Sigmoid colon (tissue), 6 donors: ENCODE measurements at regions not wholly inside any gene's neighbourhood (a gene's known extent, or its start where the extent isn't known, plus 50 kb on each side); places are given as distances from the start of the nearest gene placed in this dataset.

Experiments
- DNase-seq: peaks from one replicate; pipeline ENCODE4 v3.0.0-alpha.2; 2019
- H3K27ac ChIP-seq, 4 donors: fragments of 200-600 bp; sonication (generic); one replicate each; pipeline ENCODE4 v1.5.1; 2016 to 2019; ENCODE audit warnings: mild to moderate bottlenecking in 1 of 4
- H3K27me3 ChIP-seq, 3 donors: fragments of 200-600 bp; sonication (generic); one replicate each; pipeline ENCODE4 v1.5.1; 2019; ENCODE audit warnings: mild to moderate bottlenecking in 1 of 3
- H3K36me3 ChIP-seq, 4 donors: fragments of 200-600 bp; sonication (generic); one replicate each; pipeline ENCODE4 v1.5.1; 2016 to 2019
- H3K4me1 ChIP-seq, 4 donors: fragments of 200-600 bp; sonication (generic); one replicate each; pipeline ENCODE4 v1.5.1; 2017 to 2019
- H3K4me3 ChIP-seq, 4 donors: fragments of 200-600 bp; sonication (generic); one replicate each; pipeline ENCODE4 v1.5.1; 2017 to 2019; ENCODE audit warnings: mild to moderate bottlenecking in 2 of 4, moderate library complexity in 1 of 4
- H3K9me3 ChIP-seq, 4 donors: fragments of 200-600 bp in 3 of 4; sonication (generic) in 3 of 4; one replicate each; pipeline versions ENCODE4 v1.5.1 to v1.6.1; 2013 to 2019
- EP300 ChIP-seq, 4 donors: sonication (generic); formaldehyde crosslinking; IDR thresholded peaks; one replicate each; pipeline ENCODE4 v1.6.1; 2017; ENCODE audit warnings: antibody characterized with exemption in 4 of 4
- POLR2A ChIP-seq, 2 donors: fragments of 450-650 bp; IDR thresholded peaks; one replicate each; pipeline ENCODE4 v1.6.1; 2016; ENCODE audit warnings: antibody characterized with exemption in 2 of 2, mild to moderate bottlenecking in 2 of 2, moderate library complexity in 2 of 2
- POLR2AphosphoS5 ChIP-seq, 4 donors: sonication (generic); formaldehyde crosslinking; IDR thresholded peaks; one replicate each; pipeline ENCODE4 v1.6.1; 2017; ENCODE audit warnings: antibody characterized with exemption in 4 of 4
- WGBS, 2 donors: extraction: QIAGEN DNeasy Blood & Tissue Kit; methylation state at CpG; one replicate each; pipeline ENCODE4 v1.1.7; 2013; 5-methylcytosine and 5-hydroxymethylcytosine counted together
- intact Hi-C: fragments of 100-400 bp; cut with DNase I; formaldehyde crosslinking; loops from one replicate; pipeline ENCODE4 v1.15.1; 2023
- TF ChIP-seq, protein P1 (sequence below), 4 experiments: fragments of 450-650 bp in 3 of 4; fragments of 200-600 bp in 1 of 4; IDR thresholded peaks; one replicate each; pipeline ENCODE4 v1.5.1; 2016 to 2019; ENCODE audit warnings: antibody characterized with exemption in 4 of 4, mild to moderate bottlenecking in 3 of 4, moderate library complexity in 2 of 4
- donor health status: healthy with polysubstance abuse.
- donor health status: healthy.

DNA sequence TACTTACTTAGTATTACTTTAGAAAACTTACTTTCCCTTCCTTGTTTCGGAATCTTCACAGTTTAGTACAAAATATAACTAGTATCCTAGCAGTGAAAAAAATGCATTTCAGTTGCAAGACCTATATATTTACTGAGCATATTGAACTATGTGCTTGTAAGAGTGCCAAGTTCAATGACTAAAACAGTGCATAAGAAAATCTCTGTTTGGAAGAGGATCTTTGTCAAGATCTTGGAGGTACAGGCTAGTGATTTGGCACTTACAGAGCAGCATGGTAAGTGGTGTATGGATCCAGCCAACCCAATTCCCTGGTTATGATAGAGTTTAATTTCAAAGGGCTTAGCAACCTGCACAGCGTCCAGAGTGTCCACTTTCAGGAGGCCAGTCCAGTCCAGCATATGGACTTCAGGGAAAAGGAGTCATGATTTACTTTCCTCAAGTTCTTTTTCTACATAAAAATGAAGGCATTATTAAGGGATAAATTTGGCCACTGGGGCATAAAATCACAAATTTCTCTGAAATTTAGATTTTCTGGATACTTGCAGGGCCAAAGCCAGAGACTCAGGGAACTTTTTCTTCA, 625.8 kb upstream of the BCHE start:
- DNase-seq, result no peak
- H3K4me1 ChIP-seq, result no peaks in the 10 kb centered on the region
- no peak overlapping the region for H3K27ac ChIP-seq
- TF ChIP-seq, protein P1, sequence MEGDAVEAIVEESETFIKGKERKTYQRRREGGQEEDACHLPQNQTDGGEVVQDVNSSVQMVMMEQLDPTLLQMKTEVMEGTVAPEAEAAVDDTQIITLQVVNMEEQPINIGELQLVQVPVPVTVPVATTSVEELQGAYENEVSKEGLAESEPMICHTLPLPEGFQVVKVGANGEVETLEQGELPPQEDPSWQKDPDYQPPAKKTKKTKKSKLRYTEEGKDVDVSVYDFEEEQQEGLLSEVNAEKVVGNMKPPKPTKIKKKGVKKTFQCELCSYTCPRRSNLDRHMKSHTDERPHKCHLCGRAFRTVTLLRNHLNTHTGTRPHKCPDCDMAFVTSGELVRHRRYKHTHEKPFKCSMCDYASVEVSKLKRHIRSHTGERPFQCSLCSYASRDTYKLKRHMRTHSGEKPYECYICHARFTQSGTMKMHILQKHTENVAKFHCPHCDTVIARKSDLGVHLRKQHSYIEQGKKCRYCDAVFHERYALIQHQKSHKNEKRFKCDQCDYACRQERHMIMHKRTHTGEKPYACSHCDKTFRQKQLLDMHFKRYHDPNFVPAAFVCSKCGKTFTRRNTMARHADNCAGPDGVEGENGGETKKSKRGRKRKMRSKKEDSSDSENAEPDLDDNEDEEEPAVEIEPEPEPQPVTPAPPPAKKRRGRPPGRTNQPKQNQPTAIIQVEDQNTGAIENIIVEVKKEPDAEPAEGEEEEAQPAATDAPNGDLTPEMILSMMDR (IDR thresholded peaks at IDR 0.05), result no peak
- TF ChIP-seq EP300 (IDR thresholded peaks at IDR 0.05), result no peak
- no peak for TF ChIP-seq POLR2AphosphoS5 (IDR thresholded peaks at IDR 0.05)
- TF ChIP-seq POLR2A (IDR thresholded peaks at IDR 0.05), result no peak
- H3K9me3 ChIP-seq, result no peaks in the 10 kb centered on the region
- intact Hi-C loops, result no loop called here
- WGBS, 2 donors, result 87 to 88% methylated on average over 2 of the region's 2 CpGs
- no peaks in the 10 kb centered on the region for H3K36me3 ChIP-seq
- H3K4me3 ChIP-seq, result no peak overlapping the region
- H3K27me3 ChIP-seq, result no peaks in the 10 kb centered on the region

DNA sequence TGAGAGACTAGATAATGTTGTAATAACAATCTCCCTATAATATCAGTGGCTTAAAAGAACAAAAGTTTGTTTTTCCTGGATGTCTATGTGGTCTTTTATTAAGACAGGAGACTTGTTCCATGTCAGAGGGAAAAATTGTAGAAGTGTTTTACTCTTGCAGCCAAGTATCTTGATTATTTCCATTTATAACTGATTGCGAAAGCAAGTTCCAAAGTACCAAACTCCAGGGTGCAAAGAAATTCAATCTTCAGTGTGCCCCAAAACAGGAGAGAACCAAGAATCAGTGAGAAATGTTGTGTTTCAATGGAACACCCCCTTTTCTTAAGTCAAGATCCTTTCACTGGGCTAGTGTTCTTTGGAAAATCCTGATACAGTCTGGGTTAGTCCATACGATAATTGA, 624.4 kb upstream of the BCHE start:
- 82 to 88% methylated on average over 2 of the region's 2 CpGs for WGBS, 2 donors
- H3K9me3 ChIP-seq, result no peaks in the 10 kb centered on the region
- no peak for DNase-seq
- no peak overlapping the region for H3K4me3 ChIP-seq
- no peaks in the 10 kb centered on the region for H3K4me1 ChIP-seq
- H3K27me3 ChIP-seq, result no peaks in the 10 kb centered on the region
- no peak overlapping the region for H3K27ac ChIP-seq
- no peaks in the 10 kb centered on the region for H3K36me3 ChIP-seq
- no peak for TF ChIP-seq POLR2A (IDR thresholded peaks at IDR 0.05)
- no peak for TF ChIP-seq EP300 (IDR thresholded peaks at IDR 0.05)
- TF ChIP-seq POLR2AphosphoS5 (IDR thresholded peaks at IDR 0.05), result no peak
- TF ChIP-seq, protein P1 (IDR thresholded peaks at IDR 0.05), result no peak
- intact Hi-C loops, result no loop called here

DNA sequence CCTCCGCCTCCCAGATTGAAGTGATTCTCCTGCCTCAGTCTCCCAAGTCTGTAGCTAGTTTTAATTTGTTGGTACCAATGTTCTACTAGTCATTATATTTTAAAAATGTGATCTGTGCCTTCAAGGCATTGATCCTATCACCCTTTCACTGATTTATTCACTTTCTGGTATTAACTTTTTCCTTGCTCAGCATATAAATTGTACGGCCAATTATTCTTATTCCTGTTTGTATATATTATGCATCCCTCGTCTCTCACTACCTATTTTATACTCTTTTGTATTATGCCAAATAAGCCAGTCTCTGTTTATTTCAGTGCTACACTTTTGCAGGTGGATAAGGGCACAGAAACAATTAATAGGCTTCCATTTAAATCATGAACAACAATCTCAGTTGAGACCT, 620.2 kb upstream of the BCHE start:
- no peak overlapping the region for H3K27ac ChIP-seq
- no peaks in the 10 kb centered on the region for H3K27me3 ChIP-seq
- no peaks in the 10 kb centered on the region for H3K4me1 ChIP-seq
- no peaks in the 10 kb centered on the region for H3K36me3 ChIP-seq
- no peak for TF ChIP-seq EP300 (IDR thresholded peaks at IDR 0.05)
- 83 to 85% methylated on average over 3 of the region's 3 CpGs for WGBS, 2 donors
- DNase-seq, result no peak
- intact Hi-C loops, result no loop called here
- H3K4me3 ChIP-seq, result no peak overlapping the region
- H3K9me3 ChIP-seq, result no peaks in the 10 kb centered on the region

DNA sequence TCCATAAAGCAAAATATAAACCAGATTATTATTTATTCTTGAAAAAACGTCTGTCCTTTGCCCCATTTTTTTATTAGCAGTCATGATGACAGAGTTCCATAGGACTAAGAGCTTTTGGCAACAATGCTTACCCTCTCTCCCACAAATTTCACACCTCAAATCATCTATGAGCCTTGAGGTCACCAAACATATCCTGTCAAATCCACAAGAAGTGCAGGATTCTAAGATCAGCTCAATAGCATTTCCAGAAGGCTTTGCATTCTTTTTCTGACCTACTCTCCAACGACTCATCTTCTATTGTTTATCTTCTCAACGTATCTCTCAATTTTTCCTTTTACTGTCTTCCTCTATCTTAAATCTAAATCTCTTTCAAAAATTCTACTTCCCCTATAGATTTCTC, 619.1 kb upstream of the BCHE start:
- TF ChIP-seq, protein P1 (IDR thresholded peaks at IDR 0.05), result no peak
- Histone ChIP-seq H3K9me3 (no peaks in the 10 kb centered on the region), H3K36me3 (no peaks in the 10 kb centered on the region), H3K27ac (no peak overlapping the region), H3K4me1 (no peaks in the 10 kb centered on the region), H3K4me3 (no peak overlapping the region), H3K27me3 (no peaks in the 10 kb centered on the region)
- no peak for DNase-seq
- intact Hi-C loops, result no loop called here
- 60 to 69% methylated on average over 3 of the region's 3 CpGs for WGBS, 2 donors

DNA sequence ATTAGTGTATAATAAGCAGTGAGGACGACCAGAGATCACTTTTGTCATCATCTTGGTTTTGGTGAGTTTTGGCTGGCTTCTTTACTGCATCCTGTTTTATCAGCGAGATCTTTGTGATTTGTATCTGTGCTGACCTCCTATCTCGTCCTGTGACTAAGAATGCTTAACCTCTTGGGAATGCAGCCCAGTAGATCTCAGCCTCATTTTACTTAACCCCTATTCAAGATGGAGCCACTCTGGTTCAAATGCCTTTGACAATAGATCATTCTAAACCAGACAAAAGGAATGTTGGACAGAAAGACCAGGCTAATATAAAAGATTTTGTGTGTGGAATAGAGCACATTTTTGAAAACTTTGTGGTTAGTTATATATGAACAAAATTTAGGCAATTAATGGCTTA, 618.5 kb upstream of the BCHE start:
- no peak overlapping the region for H3K4me3 ChIP-seq
- no peaks in the 10 kb centered on the region for H3K9me3 ChIP-seq
- H3K36me3 ChIP-seq, result no peaks in the 10 kb centered on the region
- H3K27ac ChIP-seq, result no peak overlapping the region
- WGBS, 2 donors, result 62 to 72% methylated on average over 3 of the region's 3 CpGs
- no peaks in the 10 kb centered on the region for H3K27me3 ChIP-seq
- TF ChIP-seq POLR2A (IDR thresholded peaks at IDR 0.05) (no peak), EP300 (IDR thresholded peaks at IDR 0.05) (no peak), POLR2AphosphoS5 (IDR thresholded peaks at IDR 0.05) (no peak)
- TF ChIP-seq, protein P1 (IDR thresholded peaks at IDR 0.05), result no peak
- intact Hi-C loops, result no loop called here
- no peaks in the 10 kb centered on the region for H3K4me1 ChIP-seq
- DNase-seq, result no peak
